ENCODE measurements at regions not wholly inside any gene's neighbourhood (a gene's known extent, or its start where the extent isn't known, plus 50 kb on each side); places are given as distances from the start of the nearest gene placed in this dataset.

DNA sequence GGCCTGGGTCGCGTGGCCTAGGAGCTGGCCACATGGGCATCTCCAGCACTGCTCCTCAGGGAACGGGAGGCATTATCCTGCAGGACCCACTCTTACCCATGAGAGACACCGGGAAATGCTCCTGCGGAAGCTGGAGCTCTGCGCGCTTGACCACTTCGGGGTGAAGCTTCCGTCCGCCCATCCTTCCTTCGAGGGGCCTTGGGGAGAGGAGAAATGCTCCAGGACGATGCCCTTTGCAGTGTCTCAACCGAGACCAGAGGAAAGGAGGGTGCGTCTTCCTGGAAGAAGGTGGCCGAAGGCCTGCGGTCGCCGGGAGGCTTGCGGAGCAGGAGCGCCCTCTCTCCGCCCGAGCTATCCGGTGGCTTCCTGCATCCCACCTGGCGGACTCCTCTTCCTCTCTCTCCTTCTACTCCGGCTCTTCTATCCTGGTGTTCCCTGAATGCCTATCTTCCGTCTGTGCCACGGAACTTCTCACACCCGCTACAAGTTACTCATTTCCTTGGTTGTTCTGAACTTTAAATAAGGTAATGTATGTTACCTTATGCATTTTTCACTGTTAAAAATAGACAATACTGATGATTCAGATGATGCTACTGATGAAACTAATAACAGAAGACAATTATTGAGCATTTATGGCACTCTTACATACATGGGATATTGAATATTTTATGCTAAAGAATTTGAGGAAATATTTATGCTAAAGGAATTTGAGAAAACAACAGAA, 91.4 kb downstream of the PRKAB2 start:
- H3K27ac ChIP-seq (ENCODE audit: low read length): no peak overlapping the region
- ChIA-PET CTCF (no interaction called here), POLR2A (no interaction called here)
- no peak for DNase-seq (ENCODE audit: low read depth, low spot score)
- intact Hi-C loops (cut with micrococcal nuclease; ENCODE audit: unreplicated experiment) (no loop called here), in situ Hi-C loops (cut with HindIII; ENCODE audit: low pct_unique_long_range_greater_than_20kb, low sequenced_read_pairs) (no loop called here)
- no peak for ATAC-seq
- H3K4me3 ChIP-seq (ENCODE audit: low read depth in 2 of 2, low read length in 2 of 2): no peak overlapping the region
- H3K36me3 ChIP-seq (ENCODE audit: control insufficient read depth, insufficient read depth, low read length): no peaks in the 10 kb centered on the region
- TF ChIP-seq SIN3A (IDR thresholded peaks at IDR 0.05; ENCODE audit: borderline replicate concordance, insufficient read depth, low read depth, low read length) (no peak), TCF7L2 (IDR thresholded peaks at IDR 0.05; ENCODE audit: low read depth, low read length) (no peak), POLR2AphosphoS5 (IDR thresholded peaks at IDR 0.05; ENCODE audit: low read depth, low read length) (no peak)
- TF ChIP-seq, protein P1, sequence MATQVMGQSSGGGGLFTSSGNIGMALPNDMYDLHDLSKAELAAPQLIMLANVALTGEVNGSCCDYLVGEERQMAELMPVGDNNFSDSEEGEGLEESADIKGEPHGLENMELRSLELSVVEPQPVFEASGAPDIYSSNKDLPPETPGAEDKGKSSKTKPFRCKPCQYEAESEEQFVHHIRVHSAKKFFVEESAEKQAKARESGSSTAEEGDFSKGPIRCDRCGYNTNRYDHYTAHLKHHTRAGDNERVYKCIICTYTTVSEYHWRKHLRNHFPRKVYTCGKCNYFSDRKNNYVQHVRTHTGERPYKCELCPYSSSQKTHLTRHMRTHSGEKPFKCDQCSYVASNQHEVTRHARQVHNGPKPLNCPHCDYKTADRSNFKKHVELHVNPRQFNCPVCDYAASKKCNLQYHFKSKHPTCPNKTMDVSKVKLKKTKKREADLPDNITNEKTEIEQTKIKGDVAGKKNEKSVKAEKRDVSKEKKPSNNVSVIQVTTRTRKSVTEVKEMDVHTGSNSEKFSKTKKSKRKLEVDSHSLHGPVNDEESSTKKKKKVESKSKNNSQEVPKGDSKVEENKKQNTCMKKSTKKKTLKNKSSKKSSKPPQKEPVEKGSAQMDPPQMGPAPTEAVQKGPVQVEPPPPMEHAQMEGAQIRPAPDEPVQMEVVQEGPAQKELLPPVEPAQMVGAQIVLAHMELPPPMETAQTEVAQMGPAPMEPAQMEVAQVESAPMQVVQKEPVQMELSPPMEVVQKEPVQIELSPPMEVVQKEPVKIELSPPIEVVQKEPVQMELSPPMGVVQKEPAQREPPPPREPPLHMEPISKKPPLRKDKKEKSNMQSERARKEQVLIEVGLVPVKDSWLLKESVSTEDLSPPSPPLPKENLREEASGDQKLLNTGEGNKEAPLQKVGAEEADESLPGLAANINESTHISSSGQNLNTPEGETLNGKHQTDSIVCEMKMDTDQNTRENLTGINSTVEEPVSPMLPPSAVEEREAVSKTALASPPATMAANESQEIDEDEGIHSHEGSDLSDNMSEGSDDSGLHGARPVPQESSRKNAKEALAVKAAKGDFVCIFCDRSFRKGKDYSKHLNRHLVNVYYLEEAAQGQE (IDR thresholded peaks at IDR 0.05; ENCODE audit: insufficient read depth in 1 of 2, low read depth in 2 of 2, low read length in 1 of 2): no peak
- TF ChIP-seq, protein P2, sequence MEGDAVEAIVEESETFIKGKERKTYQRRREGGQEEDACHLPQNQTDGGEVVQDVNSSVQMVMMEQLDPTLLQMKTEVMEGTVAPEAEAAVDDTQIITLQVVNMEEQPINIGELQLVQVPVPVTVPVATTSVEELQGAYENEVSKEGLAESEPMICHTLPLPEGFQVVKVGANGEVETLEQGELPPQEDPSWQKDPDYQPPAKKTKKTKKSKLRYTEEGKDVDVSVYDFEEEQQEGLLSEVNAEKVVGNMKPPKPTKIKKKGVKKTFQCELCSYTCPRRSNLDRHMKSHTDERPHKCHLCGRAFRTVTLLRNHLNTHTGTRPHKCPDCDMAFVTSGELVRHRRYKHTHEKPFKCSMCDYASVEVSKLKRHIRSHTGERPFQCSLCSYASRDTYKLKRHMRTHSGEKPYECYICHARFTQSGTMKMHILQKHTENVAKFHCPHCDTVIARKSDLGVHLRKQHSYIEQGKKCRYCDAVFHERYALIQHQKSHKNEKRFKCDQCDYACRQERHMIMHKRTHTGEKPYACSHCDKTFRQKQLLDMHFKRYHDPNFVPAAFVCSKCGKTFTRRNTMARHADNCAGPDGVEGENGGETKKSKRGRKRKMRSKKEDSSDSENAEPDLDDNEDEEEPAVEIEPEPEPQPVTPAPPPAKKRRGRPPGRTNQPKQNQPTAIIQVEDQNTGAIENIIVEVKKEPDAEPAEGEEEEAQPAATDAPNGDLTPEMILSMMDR (IDR thresholded peaks at IDR 0.05): no peak
- H3K4me1 ChIP-seq (ENCODE audit: control insufficient read depth, insufficient read depth, low read length): no peaks in the 10 kb centered on the region
- no peaks in the 10 kb centered on the region for H3K9me3 ChIP-seq (ENCODE audit: control insufficient read depth, insufficient read depth, low read depth, low read length)
- peaks cover 4% of the 10 kb centered on the region; the same call in 1 of the 2 replicates for H3K27me3 ChIP-seq (ENCODE audit: control insufficient read depth, insufficient read depth, low read length)
- no TSS peak for BruUV-seq (replicated peaks)

DNA sequence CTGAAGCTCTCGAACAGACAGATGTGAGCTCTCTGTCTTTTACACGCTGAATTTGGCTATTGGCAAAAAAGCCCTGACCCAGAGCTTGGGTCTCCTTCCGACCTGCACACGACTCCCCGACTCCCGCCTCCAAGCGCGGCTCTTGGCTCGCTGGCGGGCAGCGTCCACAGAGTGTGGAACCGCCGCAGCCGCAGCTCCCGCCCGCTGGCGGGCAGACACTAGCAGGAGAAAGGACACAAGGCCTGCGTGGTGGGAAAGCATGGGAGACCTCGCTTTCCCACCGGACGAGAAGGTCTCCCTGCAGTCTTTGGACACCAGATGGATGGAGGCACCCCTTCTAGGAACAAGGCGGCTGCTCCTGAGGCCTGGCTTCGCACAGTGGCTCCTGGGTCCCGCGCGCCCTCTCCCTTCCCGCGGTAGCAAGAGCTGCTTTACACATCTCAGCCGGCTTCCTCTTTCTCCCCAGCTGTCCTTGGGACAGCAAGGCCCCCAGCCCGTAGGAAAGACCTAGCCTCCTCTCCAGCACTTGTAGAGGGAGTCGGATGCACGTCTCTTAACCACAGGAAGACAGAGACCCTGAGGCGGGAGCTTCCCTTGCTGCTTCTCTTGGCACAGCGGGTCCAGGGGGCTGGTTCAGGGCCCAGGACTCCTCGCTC, 92.1 kb downstream of the PRKAB2 start:
- H3K36me3 ChIP-seq (ENCODE audit: control insufficient read depth, insufficient read depth, low read length): no peaks in the 10 kb centered on the region
- no peak for TF ChIP-seq TCF7L2 (IDR thresholded peaks at IDR 0.05; ENCODE audit: low read depth, low read length)
- TF ChIP-seq, protein P1 (IDR thresholded peaks at IDR 0.05; ENCODE audit: insufficient read depth in 1 of 2, low read depth in 2 of 2, low read length in 1 of 2): no peak
- no peak for TF ChIP-seq POLR2AphosphoS5 (IDR thresholded peaks at IDR 0.05; ENCODE audit: low read depth, low read length)
- no peak for TF ChIP-seq SIN3A (IDR thresholded peaks at IDR 0.05; ENCODE audit: borderline replicate concordance, insufficient read depth, low read depth, low read length)
- TF ChIP-seq, protein P2 (IDR thresholded peaks at IDR 0.05): no peak
- H3K4me3 ChIP-seq (ENCODE audit: low read depth in 2 of 2, low read length in 2 of 2): no peak overlapping the region
- in situ Hi-C loops (cut with HindIII; ENCODE audit: low pct_unique_long_range_greater_than_20kb, low sequenced_read_pairs): no loop called here
- peaks cover 6% of the 10 kb centered on the region; the same call in 1 of the 2 replicates for H3K27me3 ChIP-seq (ENCODE audit: control insufficient read depth, insufficient read depth, low read length)
- POLR2A ChIA-PET: interaction anchor here (0.6 kb wide), 1 partner anchor 11 kb away, joined by 13 read pairs; no protein-coding TSS in a partner anchor
- ATAC-seq: no peak
- intact Hi-C loops (cut with micrococcal nuclease; ENCODE audit: unreplicated experiment): no loop called here
- BruUV-seq (replicated peaks): no TSS peak
- no peaks in the 10 kb centered on the region for H3K4me1 ChIP-seq (ENCODE audit: control insufficient read depth, insufficient read depth, low read length)
- H3K9me3 ChIP-seq (ENCODE audit: control insufficient read depth, insufficient read depth, low read depth, low read length): no peaks in the 10 kb centered on the region
- H3K27ac ChIP-seq (ENCODE audit: low read length): no peak overlapping the region
- DNase-seq (ENCODE audit: low read depth, low spot score): no peak
- CTCF ChIA-PET: no interaction called here

Measured in Panc1 (cell line).